Neuronal stem cell (in vitro differentiated cells): ENCODE measurements at regions not wholly inside any gene's neighbourhood (a gene's known extent, or its start where the extent isn't known, plus 50 kb on each side); places are given as distances from the start of the nearest gene placed in this dataset.
"Not testable (repeated sequence)": the region's sequence is repeated elsewhere in the genome, so short reads cannot be mapped to it uniquely, and the experiment has no call there.

Source experiments
- DNase-seq: peaks from one replicate; pipeline ENCODE4 v3.0.0-alpha.2; 2013; ENCODE audit warnings: low spot score
- H2AFZ ChIP-seq: one replicate; pipeline ENCODE4 v1.6.1; 2013; ENCODE audit warnings: mild to moderate bottlenecking, low read length, inconsistent platforms
- H2AK5ac ChIP-seq: 2 replicates; pipeline ENCODE4 v1.6.1; 2013; ENCODE audit warnings: low read depth, mild to moderate bottlenecking, inconsistent platforms, low read length, moderate library complexity, mixed read lengths
- H2BK120ac ChIP-seq: 2 replicates; pipeline ENCODE4 v1.6.1; 2013; ENCODE audit warnings: low read depth, mild to moderate bottlenecking, inconsistent platforms, low read length, moderate library complexity, mixed read lengths
- H2BK12ac ChIP-seq: one replicate; pipeline ENCODE4 v1.6.1; 2013; ENCODE audit warnings: low read length, inconsistent platforms
- H2BK15ac ChIP-seq: 2 replicates; pipeline ENCODE4 v1.6.1; 2013; ENCODE audit warnings: mild to moderate bottlenecking, low read length, inconsistent platforms, mixed read lengths
- H2BK5ac ChIP-seq: one replicate; pipeline ENCODE4 v1.6.1; 2013; ENCODE audit warnings: inconsistent platforms, mild to moderate bottlenecking, low read length, moderate library complexity
- H3K14ac ChIP-seq: one replicate; pipeline ENCODE4 v1.6.1; 2013; ENCODE audit warnings: low read length, inconsistent platforms
- H3K18ac ChIP-seq: 2 replicates; pipeline ENCODE4 v1.6.1; 2013; ENCODE audit warnings: low read length, inconsistent platforms
- H3K23ac ChIP-seq: 2 replicates; pipeline ENCODE4 v1.6.1; 2013; ENCODE audit warnings: low read depth, mild to moderate bottlenecking, mixed read lengths, low read length, inconsistent platforms; ENCODE audit not compliant: poor library complexity
- H3K27ac ChIP-seq: replicated peaks from 3 replicates; pipeline ENCODE4 v1.5.1; 2013; ENCODE audit warnings: low read length, inconsistent platforms
- H3K27me3 ChIP-seq, 3 experiments: 2 replicates each; pipeline ENCODE4 v1.6.1; 2013; ENCODE audit warnings: low read length in 3 of 3, mild to moderate bottlenecking in 2 of 3, inconsistent platforms in 1 of 3, low read depth in 1 of 3, mixed read lengths in 1 of 3, moderate library complexity in 1 of 3; ENCODE audit not compliant: control insufficient read depth in 3 of 3, insufficient read depth in 3 of 3
- H3K36me3 ChIP-seq, 2 donors: replicated peaks in 1 of 2; 2 replicates each; pipeline ENCODE4 v1.6.1; 2013; ENCODE audit warnings: low read length in 2 of 2; ENCODE audit not compliant: control insufficient read depth in 2 of 2, insufficient read depth in 2 of 2
- H3K4ac ChIP-seq: 2 replicates; pipeline ENCODE4 v1.6.1; 2013; ENCODE audit warnings: inconsistent platforms, mild to moderate bottlenecking, low read length, moderate library complexity
- H3K4me1 ChIP-seq, 2 donors: 1 replicate in 1 of 2; 2 replicates in 1 of 2; pipeline ENCODE4 v1.6.1; 2013; ENCODE audit warnings: low read length in 2 of 2, low read depth in 1 of 2; ENCODE audit not compliant: control insufficient read depth in 2 of 2, insufficient read depth in 1 of 2
- H3K4me2 ChIP-seq: one replicate; pipeline ENCODE4 v1.6.1; 2013; ENCODE audit warnings: mild to moderate bottlenecking, low read length, inconsistent platforms; ENCODE audit not compliant: insufficient read depth, poor library complexity, severe bottlenecking
- H3K4me3 ChIP-seq, 2 donors: 2 replicates each; pipeline ENCODE4 v1.5.1; 2013; ENCODE audit warnings: low read length in 2 of 2, mild to moderate bottlenecking in 2 of 2, inconsistent platforms in 1 of 2, moderate library complexity in 1 of 2
- H3K79me1 ChIP-seq: one replicate; pipeline ENCODE4 v1.6.1; 2013; ENCODE audit warnings: low read depth, mild to moderate bottlenecking, inconsistent platforms, low read length, moderate library complexity
- H3K9ac ChIP-seq: one replicate; pipeline ENCODE4 v1.6.1; 2013; ENCODE audit warnings: mild to moderate bottlenecking, low read depth, low read length, inconsistent platforms; ENCODE audit not compliant: poor library complexity
- H3K9me3 ChIP-seq, 2 donors: replicated peaks in 1 of 2; 2 replicates each; pipeline versions ENCODE3 to v1.6.1; 2013; ENCODE audit warnings: low read length in 2 of 2, mild to moderate bottlenecking in 2 of 2, inconsistent platforms in 1 of 2, low read depth in 1 of 2, mixed read lengths in 1 of 2, moderate library complexity in 1 of 2; ENCODE audit not compliant: control insufficient read depth in 2 of 2, insufficient read depth in 1 of 2
- H4K8ac ChIP-seq: one replicate; pipeline ENCODE4 v1.6.1; 2013; ENCODE audit warnings: low read depth, mild to moderate bottlenecking, inconsistent platforms, low read length, moderate library complexity
- H4K91ac ChIP-seq: one replicate; pipeline ENCODE4 v1.6.1; 2013; ENCODE audit warnings: low read length, low read depth, mild to moderate bottlenecking, inconsistent platforms; ENCODE audit not compliant: poor library complexity
- WGBS, 2 donors: extraction: QIAGEN DNeasy Blood & Tissue Kit; methylation state at CpG; one replicate each; pipeline ENCODE4 v1.1.7; 2013; ENCODE audit warnings: missing lambda C conversion rate in 2 of 2, mixed read lengths in 1 of 2; ENCODE audit not compliant: insufficient read length in 2 of 2, insufficient replicate concordance in 1 of 2; ENCODE audit errors: extremely low coverage in 2 of 2; 5-methylcytosine and 5-hydroxymethylcytosine counted together

DNA sequence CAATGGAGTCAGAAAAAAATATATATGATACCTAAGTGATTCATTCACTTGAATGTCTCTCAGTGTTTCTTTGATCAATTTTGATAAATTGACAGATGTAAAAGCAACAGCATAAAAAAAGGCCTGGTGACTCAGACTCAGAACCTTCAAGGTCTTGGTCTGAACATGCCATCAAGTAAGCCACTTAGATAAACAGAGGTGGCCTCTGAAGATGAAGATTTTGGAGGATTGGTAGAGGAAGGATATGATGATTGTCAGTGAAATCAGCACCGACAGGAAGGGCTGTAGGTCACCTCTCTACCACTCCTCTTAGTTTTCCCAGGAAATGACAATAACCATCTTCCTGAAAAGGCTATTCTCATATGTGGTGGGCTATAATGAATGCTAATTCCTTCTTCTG is 422.8 kb upstream of the EPHA7 start:
- Histone ChIP-seq H3K27me3 (no peaks in the 10 kb centered on the region), H3K4me3 (no peak overlapping the region), H2BK5ac (no peak overlapping the region), H3K14ac (no peak overlapping the region), H2BK120ac (no peak overlapping the region), H2BK12ac (no peak overlapping the region), H3K27ac (no peak overlapping the region), H3K4me2 (no peak overlapping the region), H3K18ac (no peak overlapping the region), H4K91ac (no peak overlapping the region), H3K4me1 (no peaks in the 10 kb centered on the region), H2AK5ac (no peak overlapping the region), H4K8ac (no peak overlapping the region), H3K4ac (no peak overlapping the region), H2BK15ac (no peak overlapping the region), H3K9ac (no peak overlapping the region), H3K79me1 (no peaks in the 10 kb centered on the region), H3K36me3 (no peaks in the 10 kb centered on the region), H3K23ac (no peak overlapping the region), H3K9me3 (no peaks in the 10 kb centered on the region), H2AFZ (no peak overlapping the region)
- no peak for DNase-seq
- WGBS, 2 donors: no CpG with 5 or more reads among the region's 1 CpG

DNA sequence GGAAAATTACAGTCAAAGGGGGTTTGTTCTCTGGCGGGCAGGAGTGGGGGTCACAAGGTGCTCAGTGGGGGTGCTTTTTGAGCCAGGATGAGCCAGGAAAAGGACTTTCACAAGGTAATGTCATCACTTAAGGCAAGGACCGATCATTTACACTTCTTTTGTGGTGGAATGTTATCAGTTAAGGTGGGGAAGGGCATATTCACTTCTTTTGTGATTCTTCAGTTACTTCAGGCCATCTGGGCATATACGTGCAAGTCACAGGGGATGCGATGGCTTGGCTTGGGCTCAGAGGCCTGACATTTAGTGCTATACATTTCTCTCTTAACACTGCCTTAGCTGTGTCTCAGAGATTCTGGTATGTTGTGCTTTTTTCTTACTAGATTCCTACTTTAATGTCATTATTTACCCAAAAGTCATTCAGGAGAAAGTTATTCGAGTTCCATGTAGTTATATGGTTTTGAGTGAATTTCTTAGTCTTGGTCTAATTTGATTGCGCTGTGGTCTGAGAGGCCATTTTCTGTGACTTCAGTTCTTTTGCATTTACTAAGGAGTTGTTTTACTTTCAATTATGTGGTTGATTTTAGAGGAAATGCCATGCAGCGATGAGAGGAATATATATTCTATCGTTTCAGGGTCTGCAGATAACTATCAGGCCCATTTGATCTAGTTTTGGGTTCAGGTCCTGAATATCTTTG is 416.2 kb upstream of the EPHA7 start:
- not testable (repeated sequence) for H3K27ac ChIP-seq, H3K4me3 ChIP-seq
- no CpG with 5 or more reads among the region's 8 CpGs for WGBS, 2 donors

DNA sequence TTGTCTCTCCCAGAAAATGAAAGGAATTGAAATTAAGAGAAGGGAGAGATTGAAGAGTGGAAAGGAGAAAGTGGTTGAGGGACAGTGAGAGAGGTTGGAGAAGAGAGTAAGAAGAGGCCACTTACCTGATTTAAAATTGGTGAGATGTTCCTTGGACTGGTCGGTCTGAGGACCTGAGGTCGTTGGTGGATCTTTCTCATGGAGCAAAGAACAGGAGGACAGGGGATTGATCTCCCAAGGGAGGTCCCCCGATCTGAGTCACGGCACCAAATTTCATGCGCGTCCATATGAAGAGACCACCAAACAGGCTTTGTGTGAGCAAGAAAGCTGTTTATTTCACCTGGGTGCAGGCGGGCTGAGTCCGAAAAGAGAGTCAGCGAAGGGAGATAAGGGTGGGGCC is 415.7 kb upstream of the EPHA7 start:
- DNase-seq, H2BK12ac ChIP-seq, H2BK5ac ChIP-seq, H3K23ac ChIP-seq, H2AFZ ChIP-seq, H4K8ac ChIP-seq, H2BK15ac ChIP-seq, H2BK120ac ChIP-seq, H3K4me3 ChIP-seq, H3K27ac ChIP-seq, H3K27me3 ChIP-seq, H3K9ac ChIP-seq, H4K91ac ChIP-seq, H3K14ac ChIP-seq, H3K79me1 ChIP-seq, H3K4me2 ChIP-seq, H3K4me1 ChIP-seq, H3K9me3 ChIP-seq, H3K36me3 ChIP-seq, H3K18ac ChIP-seq, H3K4ac ChIP-seq, H2AK5ac ChIP-seq: not testable (repeated sequence)
- no CpG with 5 or more reads among the region's 9 CpGs for whole genome bisulfite sequencing, 2 donors

More for the DNA sequence above, 416.2 kb upstream of the EPHA7 start:
- H3K18ac ChIP-seq, H2BK5ac ChIP-seq, H3K4me1 ChIP-seq, H2AFZ ChIP-seq, H4K91ac ChIP-seq, H3K4me2 ChIP-seq, H2AK5ac ChIP-seq, H3K4ac ChIP-seq, H3K14ac ChIP-seq, H2BK15ac ChIP-seq, H2BK12ac ChIP-seq, H3K9ac ChIP-seq, H3K23ac ChIP-seq, H3K36me3 ChIP-seq, H3K79me1 ChIP-seq, DNase-seq, H2BK120ac ChIP-seq, H3K27me3 ChIP-seq, H4K8ac ChIP-seq, H3K9me3 ChIP-seq: not testable (repeated sequence)

DNA sequence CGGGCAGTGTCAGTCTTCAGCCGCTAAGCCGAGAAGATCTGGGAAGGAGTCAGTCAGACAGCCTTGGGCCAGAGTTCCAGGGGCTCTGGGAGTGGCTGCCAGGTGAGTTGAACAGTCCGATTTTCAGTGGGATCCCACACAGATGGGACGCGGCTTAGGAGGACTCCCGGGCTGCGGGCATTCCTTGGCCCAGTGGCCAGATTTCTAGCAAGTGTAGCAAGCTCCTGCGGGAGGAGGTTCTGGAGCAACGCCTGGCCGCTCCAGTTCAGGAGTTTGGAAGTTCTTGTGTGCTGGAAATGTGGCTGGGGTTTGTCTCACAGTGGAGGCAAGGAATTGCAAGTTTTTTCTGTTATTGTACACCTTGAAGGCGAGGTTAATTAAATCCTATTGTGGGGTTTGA is 414.0 kb upstream of the EPHA7 start:
- not testable (repeated sequence) for H3K23ac ChIP-seq, H3K27me3 ChIP-seq, H3K9me3 ChIP-seq, H3K4me1 ChIP-seq, H4K91ac ChIP-seq, H2BK5ac ChIP-seq, H2BK12ac ChIP-seq, H3K36me3 ChIP-seq, H2BK15ac ChIP-seq, H3K9ac ChIP-seq, H2AFZ ChIP-seq, H3K18ac ChIP-seq, H2BK120ac ChIP-seq, H2AK5ac ChIP-seq, H3K4ac ChIP-seq, H3K27ac ChIP-seq, H4K8ac ChIP-seq, H3K14ac ChIP-seq, DNase-seq, H3K79me1 ChIP-seq, H3K4me2 ChIP-seq, H3K4me3 ChIP-seq
- WGBS, 2 donors: no CpG with 5 or more reads among the region's 12 CpGs
